ENCODE measurements at regions not wholly inside any gene's neighbourhood (a gene's known extent, or its start where the extent isn't known, plus 50 kb on each side); places are given as distances from the start of the nearest gene placed in this dataset.
A peak's percentile ranks its signal among the peaks of the same experiment; 100 is the strongest.

DNA sequence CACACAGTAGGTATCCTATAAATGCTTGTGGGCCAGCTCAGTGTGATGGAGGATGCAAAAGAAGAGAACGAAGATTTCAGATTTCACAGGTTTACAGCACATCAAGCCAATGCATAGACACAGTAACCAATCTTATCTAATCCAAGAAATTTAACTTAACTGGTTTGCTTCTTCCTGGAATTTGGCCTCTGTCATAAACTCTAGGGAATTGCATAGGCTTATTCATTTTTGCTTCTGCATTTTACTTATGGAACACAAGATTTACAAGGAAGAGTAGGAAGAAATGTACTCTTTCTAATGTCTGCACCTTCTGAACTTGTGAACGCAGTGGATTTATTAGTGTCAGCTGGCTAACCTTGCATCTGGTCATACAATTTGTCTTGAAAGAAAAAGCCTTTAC lies 389.4 kb upstream of the NPVF start:
- no peak for DNase-seq
- peaks cover 5% of the 10 kb centered on the region for H3K9me3 ChIP-seq (replicated peaks)
- no peaks in the 10 kb centered on the region for H3K27me3 ChIP-seq (ENCODE audit: low read depth)
- TF ChIP-seq, protein P1, sequence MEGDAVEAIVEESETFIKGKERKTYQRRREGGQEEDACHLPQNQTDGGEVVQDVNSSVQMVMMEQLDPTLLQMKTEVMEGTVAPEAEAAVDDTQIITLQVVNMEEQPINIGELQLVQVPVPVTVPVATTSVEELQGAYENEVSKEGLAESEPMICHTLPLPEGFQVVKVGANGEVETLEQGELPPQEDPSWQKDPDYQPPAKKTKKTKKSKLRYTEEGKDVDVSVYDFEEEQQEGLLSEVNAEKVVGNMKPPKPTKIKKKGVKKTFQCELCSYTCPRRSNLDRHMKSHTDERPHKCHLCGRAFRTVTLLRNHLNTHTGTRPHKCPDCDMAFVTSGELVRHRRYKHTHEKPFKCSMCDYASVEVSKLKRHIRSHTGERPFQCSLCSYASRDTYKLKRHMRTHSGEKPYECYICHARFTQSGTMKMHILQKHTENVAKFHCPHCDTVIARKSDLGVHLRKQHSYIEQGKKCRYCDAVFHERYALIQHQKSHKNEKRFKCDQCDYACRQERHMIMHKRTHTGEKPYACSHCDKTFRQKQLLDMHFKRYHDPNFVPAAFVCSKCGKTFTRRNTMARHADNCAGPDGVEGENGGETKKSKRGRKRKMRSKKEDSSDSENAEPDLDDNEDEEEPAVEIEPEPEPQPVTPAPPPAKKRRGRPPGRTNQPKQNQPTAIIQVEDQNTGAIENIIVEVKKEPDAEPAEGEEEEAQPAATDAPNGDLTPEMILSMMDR (IDR thresholded peaks at IDR 0.05; ENCODE audit: borderline replicate concordance) = no peak
- H3K4me1 ChIP-seq = peaks cover 49% of the 10 kb centered on the region
- no peak overlapping the region for H3K4me3 ChIP-seq
- peak overlapping the region; percentile 11 for H3K27ac ChIP-seq (replicated peaks)
- H3K36me3 ChIP-seq = no peaks in the 10 kb centered on the region
- intact Hi-C loops (cut with micrococcal nuclease) = no loop called here

GRCh38 chr7:25619381-25619780 lies 391.1 kb upstream of the NPVF start:
- no peaks in the 10 kb centered on the region for H3K9me3 ChIP-seq (replicated peaks)
- no peak for DNase-seq
- TF ChIP-seq, protein P1 (IDR thresholded peaks at IDR 0.05; ENCODE audit: borderline replicate concordance) = no peak
- peaks cover 42% of the 10 kb centered on the region for H3K4me1 ChIP-seq
- H3K4me3 ChIP-seq = no peak overlapping the region
- intact Hi-C loops (cut with micrococcal nuclease) = no loop called here
- no peaks in the 10 kb centered on the region for H3K36me3 ChIP-seq
- H3K27me3 ChIP-seq (ENCODE audit: low read depth) = no peaks in the 10 kb centered on the region
- peak overlapping the region; percentile 87 for H3K27ac ChIP-seq (replicated peaks)

DNA sequence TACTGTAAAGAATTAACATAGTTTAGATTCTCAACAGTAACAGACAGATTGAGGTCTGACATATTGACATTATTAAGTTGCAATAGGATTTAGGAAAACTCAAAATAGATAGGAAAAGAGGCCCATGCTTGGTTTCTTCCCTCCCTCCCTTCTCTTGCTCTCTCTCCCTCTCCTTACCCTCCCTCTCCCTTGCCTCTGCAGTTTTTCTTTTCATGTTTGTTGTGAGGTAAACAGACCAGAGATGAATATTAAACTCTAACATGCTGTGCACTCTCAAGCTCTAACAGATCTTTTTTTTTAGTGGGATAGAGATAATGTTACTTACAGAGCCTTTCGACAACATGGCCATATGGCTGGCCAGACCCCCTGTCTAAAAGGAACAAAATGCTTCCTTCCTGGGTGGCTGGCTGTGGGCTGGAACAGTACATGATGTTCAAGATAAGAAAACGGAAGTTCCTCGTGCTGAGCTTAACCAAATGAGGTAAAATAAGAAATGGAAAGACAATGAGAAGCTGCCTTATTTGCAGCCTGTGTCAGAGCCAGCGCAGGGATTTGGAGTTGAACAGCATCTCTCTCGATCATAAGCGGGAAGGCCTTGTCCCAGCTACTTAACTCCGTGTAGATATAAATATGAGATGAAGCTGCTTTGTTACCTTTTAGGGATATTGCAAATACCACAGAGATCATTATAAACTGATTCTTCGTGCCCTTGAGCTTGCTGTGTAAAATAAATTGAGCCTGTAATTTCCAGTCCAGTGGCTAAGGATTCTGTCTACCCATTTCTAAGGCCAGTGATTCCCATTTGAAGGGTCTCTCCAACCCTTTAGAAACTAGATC lies 391.9 kb upstream of the NPVF start:
- H3K4me3 ChIP-seq = no peak overlapping the region
- peak overlapping the region; percentile 87 for H3K27ac ChIP-seq (replicated peaks)
- peak; percentile 34 for DNase-seq
- intact Hi-C loops (cut with micrococcal nuclease) = no loop called here
- H3K9me3 ChIP-seq (replicated peaks) = no peaks in the 10 kb centered on the region
- H3K27me3 ChIP-seq (ENCODE audit: low read depth) = no peaks in the 10 kb centered on the region
- TF ChIP-seq, protein P1 (IDR thresholded peaks at IDR 0.05; ENCODE audit: borderline replicate concordance) = no peak
- no peaks in the 10 kb centered on the region for H3K36me3 ChIP-seq
- H3K4me1 ChIP-seq = peaks cover 39% of the 10 kb centered on the region

DNA sequence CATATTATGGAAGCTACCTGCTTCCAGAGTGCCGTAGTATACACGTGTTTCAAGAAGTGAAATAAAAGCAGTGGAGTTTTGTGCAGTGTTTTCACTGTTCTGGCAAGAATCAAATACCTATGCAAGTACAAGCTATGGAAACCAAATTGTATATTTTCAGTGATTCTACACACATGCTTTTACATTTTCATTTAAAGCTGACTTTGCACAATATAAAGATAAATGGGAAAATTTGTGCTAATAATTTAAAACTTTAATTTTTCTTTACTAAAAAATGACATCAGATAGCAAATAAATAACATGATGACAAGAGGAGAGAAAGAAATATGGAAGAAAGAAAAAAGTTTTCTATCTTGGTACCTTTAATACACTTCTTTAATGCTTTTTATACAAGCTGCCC lies 393.7 kb upstream of the NPVF start:
- TF ChIP-seq, protein P1 (IDR thresholded peaks at IDR 0.05; ENCODE audit: borderline replicate concordance) = no peak
- no peak overlapping the region for H3K4me3 ChIP-seq
- intact Hi-C loops (cut with micrococcal nuclease) = no loop called here
- no peak overlapping the region for H3K27ac ChIP-seq (replicated peaks)
- no peaks in the 10 kb centered on the region for H3K9me3 ChIP-seq (replicated peaks)
- DNase-seq = no peak
- no peaks in the 10 kb centered on the region for H3K27me3 ChIP-seq (ENCODE audit: low read depth)
- H3K4me1 ChIP-seq = peaks cover 37% of the 10 kb centered on the region
- no peaks in the 10 kb centered on the region for H3K36me3 ChIP-seq

GRCh38 chr7:25622695-25623094 lies 394.4 kb upstream of the NPVF start:
- Histone ChIP-seq H3K4me3 (no peak overlapping the region), H3K9me3 (replicated peaks) (no peaks in the 10 kb centered on the region), H3K27ac (replicated peaks) (no peak overlapping the region), H3K36me3 (no peaks in the 10 kb centered on the region), H3K4me1 (peaks cover 30% of the 10 kb centered on the region), H3K27me3 (ENCODE audit: low read depth) (no peaks in the 10 kb centered on the region)
- no peak for DNase-seq
- TF ChIP-seq, protein P1 (IDR thresholded peaks at IDR 0.05; ENCODE audit: borderline replicate concordance) = no peak
- intact Hi-C loops (cut with micrococcal nuclease) = no loop called here

All from left ventricle myocardium inferior (tissue), 1 donor.